ENCODE measurements at regions not wholly inside any gene's neighbourhood (a gene's known extent, or its start where the extent isn't known, plus 50 kb on each side); places are given as distances from the start of the nearest gene placed in this dataset.

DNA sequence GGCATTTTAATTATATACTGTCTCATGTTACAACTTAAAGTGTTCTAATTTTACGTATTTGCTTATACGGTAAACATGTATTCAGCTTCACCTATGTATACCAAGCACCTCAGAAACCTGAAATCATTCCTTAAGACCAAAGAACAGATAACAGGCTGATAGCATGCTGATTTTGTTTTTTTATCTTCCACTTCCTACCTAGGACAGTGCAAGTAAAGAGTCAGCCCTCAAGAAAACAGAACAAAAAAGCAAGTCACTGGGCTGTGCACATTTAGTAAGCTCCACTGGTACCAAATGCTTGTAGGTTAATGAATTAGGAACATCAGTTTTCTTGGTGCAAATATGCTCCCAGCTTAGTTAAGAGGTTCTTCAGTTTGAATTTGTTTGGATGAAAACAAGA is 611.3 kb downstream of the VRK1 start:
- TF ChIP-seq EP300 (IDR thresholded peaks at IDR 0.05) (no peak), POLR2A (IDR thresholded peaks at IDR 0.05; ENCODE audit: low read depth) (no peak)
- TF ChIP-seq, protein P1, sequence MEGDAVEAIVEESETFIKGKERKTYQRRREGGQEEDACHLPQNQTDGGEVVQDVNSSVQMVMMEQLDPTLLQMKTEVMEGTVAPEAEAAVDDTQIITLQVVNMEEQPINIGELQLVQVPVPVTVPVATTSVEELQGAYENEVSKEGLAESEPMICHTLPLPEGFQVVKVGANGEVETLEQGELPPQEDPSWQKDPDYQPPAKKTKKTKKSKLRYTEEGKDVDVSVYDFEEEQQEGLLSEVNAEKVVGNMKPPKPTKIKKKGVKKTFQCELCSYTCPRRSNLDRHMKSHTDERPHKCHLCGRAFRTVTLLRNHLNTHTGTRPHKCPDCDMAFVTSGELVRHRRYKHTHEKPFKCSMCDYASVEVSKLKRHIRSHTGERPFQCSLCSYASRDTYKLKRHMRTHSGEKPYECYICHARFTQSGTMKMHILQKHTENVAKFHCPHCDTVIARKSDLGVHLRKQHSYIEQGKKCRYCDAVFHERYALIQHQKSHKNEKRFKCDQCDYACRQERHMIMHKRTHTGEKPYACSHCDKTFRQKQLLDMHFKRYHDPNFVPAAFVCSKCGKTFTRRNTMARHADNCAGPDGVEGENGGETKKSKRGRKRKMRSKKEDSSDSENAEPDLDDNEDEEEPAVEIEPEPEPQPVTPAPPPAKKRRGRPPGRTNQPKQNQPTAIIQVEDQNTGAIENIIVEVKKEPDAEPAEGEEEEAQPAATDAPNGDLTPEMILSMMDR (IDR thresholded peaks at IDR 0.05), result no peak
